HCT116 (cell line): ENCODE measurements at regions not wholly inside any gene's neighbourhood (a gene's known extent, or its start where the extent isn't known, plus 50 kb on each side); places are given as distances from the start of the nearest gene placed in this dataset.

ENCODE experiments used
- ATAC-seq: fragments of 200-7000 bp; cut with Tn5 transposase; 2 replicates; pipeline ENCODE4 v1.9.1; 2020; ENCODE audit warnings: mild to moderate bottlenecking, moderate library complexity
- BruUV-seq: library from RNA; stranded (reverse); fragments of 400-500 nt; replicated peaks from 2 replicates; lab custom pipeline; 2021; lab: Mats Ljungman, UMichigan
- CTCF ChIA-PET: fragments of 300-600 bp; sonication (Branson Sonifier 250); formaldehyde crosslinking; loops from one replicate; lab custom pipeline; 2021; ENCODE audit warnings: antibody characterized with exemption; lab: Charles Lee
- POLR2A ChIA-PET: fragments of 300-600, 350-600 bp; sonication (Branson Sonifier 250); formaldehyde crosslinking; loops from one replicate; lab custom pipeline; 2021; ENCODE audit warnings: antibody characterized with exemption; lab: Charles Lee
- RAD21 ChIA-PET, 2 experiments: fragments of 300-600 bp; sonication (Branson Sonifier 250); formaldehyde crosslinking; loops; one replicate each; lab custom pipeline; 2023; ENCODE audit warnings: low total read pairs in 2 of 2; ENCODE audit not compliant: uncharacterized antibody in 2 of 2, unreplicated experiment in 2 of 2, low non-redundant PET in 1 of 2; lab: Charles Lee
- DNase-seq: peaks from one replicate; pipeline ENCODE4 v3.0.0-alpha.2; 2010; ENCODE audit warnings: low read depth, low spot score
- H2AFZ ChIP-seq: fragments of 200-600 bp; shearing (Covaris generic), sonication (generic); 2 replicates; pipeline ENCODE4 v1.6.1; 2017; ENCODE audit warnings: low read depth, mixed run types, mixed read lengths, antibody characterized with exemption, low read length; ENCODE audit not compliant: poor library complexity, severe bottlenecking
- H3K27ac ChIP-seq: 2 replicates; pipeline ENCODE4 v1.5.1; 2012; ENCODE audit warnings: low read depth, low read length
- H3K27me3 ChIP-seq: fragments of 200-600 bp; sonication (generic); 2 replicates; pipeline ENCODE4 v1.6.1; 2016; ENCODE audit warnings: mixed run types, low read length, mixed read lengths; ENCODE audit not compliant: insufficient read depth
- H3K36me3 ChIP-seq, 2 experiments: fragments of 200-500 bp in 1 of 2; fragments of 200-600 bp in 1 of 2; sonication (Bioruptor generic) in 1 of 2; sonication (generic) in 1 of 2; 2 replicates each; pipeline versions ENCODE4 v1.5.1 to v1.6.1; 2014 to 2016; ENCODE audit warnings: low read length in 2 of 2, inconsistent platforms in 1 of 2, mixed read lengths in 1 of 2, mixed run types in 1 of 2; ENCODE audit not compliant: insufficient read depth in 2 of 2, control insufficient read depth in 1 of 2
- H3K4me1 ChIP-seq, 2 experiments: fragments of 200-600 bp in 1 of 2; sonication (generic) in 1 of 2; 2 replicates each; pipeline versions ENCODE4 v1.5.1 to v1.6.1; 2012 to 2017; ENCODE audit warnings: low read length in 2 of 2, inconsistent platforms in 1 of 2, mild to moderate bottlenecking in 1 of 2, mixed read lengths in 1 of 2, mixed run types in 1 of 2, moderate library complexity in 1 of 2; ENCODE audit not compliant: insufficient read depth in 2 of 2, control insufficient read depth in 1 of 2
- H3K4me2 ChIP-seq: fragments of 200-600 bp; sonication (generic); 2 replicates; pipeline ENCODE4 v1.6.1; 2017; ENCODE audit warnings: mixed run types, low read length, mixed read lengths
- H3K4me3 ChIP-seq, 2 experiments: fragments of 200-600 bp in 1 of 2; sonication (generic) in 1 of 2; replicated peaks in 1 of 2; 2 replicates each; pipeline ENCODE4 v1.5.1; 2011 to 2016; ENCODE audit warnings: low read length in 2 of 2, control low read depth in 1 of 2, low read depth in 1 of 2, mild to moderate bottlenecking in 1 of 2, mixed read lengths in 1 of 2, mixed run types in 1 of 2
- H3K79me2 ChIP-seq: fragments of 200-600 bp; sonication (generic); 2 replicates; pipeline ENCODE4 v1.6.1; 2017; ENCODE audit warnings: mild to moderate bottlenecking, mixed run types, low read length, moderate library complexity, mixed read lengths; ENCODE audit not compliant: insufficient read depth
- H3K9ac ChIP-seq: fragments of 200-600 bp; sonication (generic); 2 replicates; pipeline ENCODE4 v1.6.1; 2016; ENCODE audit warnings: low read length, mixed read lengths
- H3K9me2 ChIP-seq: fragments of 200-600 bp; sonication (generic), shearing (Covaris generic); 2 replicates; pipeline ENCODE4 v1.6.1; 2017; ENCODE audit warnings: mixed run types, mild to moderate bottlenecking, moderate library complexity; ENCODE audit not compliant: insufficient read depth
- H3K9me3 ChIP-seq, 2 experiments: fragments of 200-500 bp in 1 of 2; fragments of 200-600 bp in 1 of 2; sonication (Bioruptor generic) in 1 of 2; sonication (generic) in 1 of 2; 2 replicates each; pipeline ENCODE4 v1.6.1; 2014 to 2017; ENCODE audit warnings: low read length in 2 of 2, mixed read lengths in 2 of 2, inconsistent platforms in 1 of 2, low read depth in 1 of 2, mild to moderate bottlenecking in 1 of 2, mixed run types in 1 of 2, moderate library complexity in 1 of 2; ENCODE audit not compliant: control insufficient read depth in 1 of 2, insufficient read depth in 1 of 2
- H4K20me1 ChIP-seq: fragments of 200-600 bp; sonication (generic), shearing (Covaris generic); 2 replicates; pipeline ENCODE4 v1.6.1; 2017; ENCODE audit warnings: mixed run types, mild to moderate bottlenecking, moderate library complexity; ENCODE audit not compliant: insufficient read depth
- JUND ChIP-seq: IDR thresholded peaks from 2 replicates; pipeline ENCODE4 v1.6.1; 2012
- SIN3A ChIP-seq: IDR thresholded peaks from 2 replicates; pipeline ENCODE4 v1.6.1; 2012; ENCODE audit warnings: low read depth
- SP1 ChIP-seq: IDR thresholded peaks from 2 replicates; pipeline ENCODE4 v1.6.1; 2012; ENCODE audit warnings: low read depth
- YY1 ChIP-seq: IDR thresholded peaks from 2 replicates; pipeline ENCODE4 v1.6.1; 2011; ENCODE audit warnings: low read length, low read depth, moderate library complexity, mild to moderate bottlenecking; ENCODE audit not compliant: insufficient replicate concordance; ENCODE audit errors: extremely low read depth
- intact Hi-C: fragments of 100-400 bp; cut with micrococcal nuclease; formaldehyde crosslinking; loops from 2 replicates; pipeline ENCODE4 v1.10.0; 2022
- TF ChIP-seq, protein P1 (sequence below): IDR thresholded peaks from 2 replicates; pipeline ENCODE4 v1.6.1; 2012; ENCODE audit warnings: low read depth

DNA sequence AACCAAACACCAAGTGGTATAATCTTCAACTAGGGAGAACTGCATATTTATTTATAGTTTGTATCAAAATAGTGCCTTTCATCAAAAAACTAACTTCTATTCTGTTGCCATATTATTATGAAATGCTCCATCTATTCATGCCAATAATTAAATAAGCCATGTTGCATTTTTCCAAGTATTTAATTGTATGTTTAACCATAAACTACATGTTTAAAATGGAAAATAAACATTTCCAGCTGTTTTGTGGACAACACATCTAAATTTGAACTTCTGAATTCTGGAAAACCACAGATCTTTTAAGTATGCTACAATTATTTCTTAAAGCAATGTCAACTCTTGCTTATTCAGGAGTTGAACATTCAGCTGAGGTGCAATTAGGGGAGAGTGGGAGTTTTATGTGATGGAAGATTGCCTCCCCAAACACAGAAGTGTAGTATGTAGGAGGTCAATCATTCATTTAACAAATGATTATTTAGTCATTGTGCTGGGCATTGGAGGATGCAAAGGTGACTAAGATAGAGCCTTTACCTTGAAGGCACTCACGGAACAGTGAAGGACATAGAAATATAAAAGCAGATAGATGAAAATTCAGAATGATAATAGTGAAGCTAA lies 80.7 kb upstream of the PPP1R3C start:
- CTCF ChIA-PET = no interaction called here
- no peak for ATAC-seq

More for the DNA sequence above, 80.7 kb upstream of the PPP1R3C start:
- H3K9ac ChIP-seq = no peak overlapping the region
- TF ChIP-seq SIN3A = no peak
- TF ChIP-seq JUND = no peak
- TF ChIP-seq, protein P1, sequence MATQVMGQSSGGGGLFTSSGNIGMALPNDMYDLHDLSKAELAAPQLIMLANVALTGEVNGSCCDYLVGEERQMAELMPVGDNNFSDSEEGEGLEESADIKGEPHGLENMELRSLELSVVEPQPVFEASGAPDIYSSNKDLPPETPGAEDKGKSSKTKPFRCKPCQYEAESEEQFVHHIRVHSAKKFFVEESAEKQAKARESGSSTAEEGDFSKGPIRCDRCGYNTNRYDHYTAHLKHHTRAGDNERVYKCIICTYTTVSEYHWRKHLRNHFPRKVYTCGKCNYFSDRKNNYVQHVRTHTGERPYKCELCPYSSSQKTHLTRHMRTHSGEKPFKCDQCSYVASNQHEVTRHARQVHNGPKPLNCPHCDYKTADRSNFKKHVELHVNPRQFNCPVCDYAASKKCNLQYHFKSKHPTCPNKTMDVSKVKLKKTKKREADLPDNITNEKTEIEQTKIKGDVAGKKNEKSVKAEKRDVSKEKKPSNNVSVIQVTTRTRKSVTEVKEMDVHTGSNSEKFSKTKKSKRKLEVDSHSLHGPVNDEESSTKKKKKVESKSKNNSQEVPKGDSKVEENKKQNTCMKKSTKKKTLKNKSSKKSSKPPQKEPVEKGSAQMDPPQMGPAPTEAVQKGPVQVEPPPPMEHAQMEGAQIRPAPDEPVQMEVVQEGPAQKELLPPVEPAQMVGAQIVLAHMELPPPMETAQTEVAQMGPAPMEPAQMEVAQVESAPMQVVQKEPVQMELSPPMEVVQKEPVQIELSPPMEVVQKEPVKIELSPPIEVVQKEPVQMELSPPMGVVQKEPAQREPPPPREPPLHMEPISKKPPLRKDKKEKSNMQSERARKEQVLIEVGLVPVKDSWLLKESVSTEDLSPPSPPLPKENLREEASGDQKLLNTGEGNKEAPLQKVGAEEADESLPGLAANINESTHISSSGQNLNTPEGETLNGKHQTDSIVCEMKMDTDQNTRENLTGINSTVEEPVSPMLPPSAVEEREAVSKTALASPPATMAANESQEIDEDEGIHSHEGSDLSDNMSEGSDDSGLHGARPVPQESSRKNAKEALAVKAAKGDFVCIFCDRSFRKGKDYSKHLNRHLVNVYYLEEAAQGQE = no peak
- TF ChIP-seq YY1 = no peak
- no peak for TF ChIP-seq SP1
- TF ChIP-seq, all 23 proteins: peak for 0
- no peaks in the 10 kb centered on the region for H3K9me3 ChIP-seq
- no peak for DNase-seq
- H3K27me3 ChIP-seq = no peaks in the 10 kb centered on the region
- H3K4me1 ChIP-seq = no peaks in the 10 kb centered on the region
- no peaks in the 10 kb centered on the region for H4K20me1 ChIP-seq
- RAD21 ChIA-PET = no interaction called here
- H3K36me3 ChIP-seq = no peaks in the 10 kb centered on the region
- H3K79me2 ChIP-seq = no peaks in the 10 kb centered on the region
- H3K9me2 ChIP-seq = no peaks in the 10 kb centered on the region
- BruUV-seq = no TSS peak
- intact Hi-C loops = no loop called here
- no peak overlapping the region for H3K4me3 ChIP-seq
- POLR2A ChIA-PET = no interaction called here
- H3K4me2 ChIP-seq = no peak overlapping the region
- H2AFZ ChIP-seq = no peak overlapping the region
- H3K27ac ChIP-seq = no peak overlapping the region
